ENCODE measurements at regions not wholly inside any gene's neighbourhood (a gene's known extent, or its start where the extent isn't known, plus 50 kb on each side); places are given as distances from the start of the nearest gene placed in this dataset.

DNA sequence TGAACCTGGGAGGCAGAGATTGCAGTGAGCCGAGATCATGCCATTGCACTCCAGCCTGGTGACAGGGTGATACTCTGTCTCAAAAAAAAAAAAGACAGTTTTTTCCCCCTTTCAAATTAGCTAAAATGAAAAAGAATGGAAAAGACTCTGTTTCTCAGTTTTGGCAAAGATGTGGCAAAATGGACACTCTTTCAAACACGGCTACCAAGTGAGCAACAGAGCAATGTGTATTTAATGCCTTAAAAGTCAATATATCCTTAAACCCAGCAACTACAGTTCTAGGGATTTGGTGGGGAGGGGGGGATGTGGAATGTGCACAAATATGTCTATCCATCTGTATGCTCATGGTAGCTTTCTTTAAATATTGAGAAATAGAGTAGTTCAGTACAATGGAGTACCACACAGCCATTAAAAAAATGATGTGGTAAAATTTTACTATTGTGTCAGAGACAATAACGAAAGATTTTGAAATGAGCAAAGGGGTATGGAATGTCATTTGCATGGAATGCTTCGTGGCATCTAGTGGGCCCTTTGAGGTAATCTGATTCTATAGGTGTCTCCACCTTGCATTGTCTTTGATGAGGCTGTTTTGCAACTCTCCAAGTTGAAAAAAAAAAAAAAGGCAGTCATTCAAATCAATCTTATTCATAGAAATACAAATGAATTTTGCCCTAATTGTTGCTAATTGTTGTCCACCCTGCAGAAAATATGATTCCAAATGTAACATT lies 108.1 kb downstream of the AXIN2 start:
- TF ChIP-seq, protein P1, sequence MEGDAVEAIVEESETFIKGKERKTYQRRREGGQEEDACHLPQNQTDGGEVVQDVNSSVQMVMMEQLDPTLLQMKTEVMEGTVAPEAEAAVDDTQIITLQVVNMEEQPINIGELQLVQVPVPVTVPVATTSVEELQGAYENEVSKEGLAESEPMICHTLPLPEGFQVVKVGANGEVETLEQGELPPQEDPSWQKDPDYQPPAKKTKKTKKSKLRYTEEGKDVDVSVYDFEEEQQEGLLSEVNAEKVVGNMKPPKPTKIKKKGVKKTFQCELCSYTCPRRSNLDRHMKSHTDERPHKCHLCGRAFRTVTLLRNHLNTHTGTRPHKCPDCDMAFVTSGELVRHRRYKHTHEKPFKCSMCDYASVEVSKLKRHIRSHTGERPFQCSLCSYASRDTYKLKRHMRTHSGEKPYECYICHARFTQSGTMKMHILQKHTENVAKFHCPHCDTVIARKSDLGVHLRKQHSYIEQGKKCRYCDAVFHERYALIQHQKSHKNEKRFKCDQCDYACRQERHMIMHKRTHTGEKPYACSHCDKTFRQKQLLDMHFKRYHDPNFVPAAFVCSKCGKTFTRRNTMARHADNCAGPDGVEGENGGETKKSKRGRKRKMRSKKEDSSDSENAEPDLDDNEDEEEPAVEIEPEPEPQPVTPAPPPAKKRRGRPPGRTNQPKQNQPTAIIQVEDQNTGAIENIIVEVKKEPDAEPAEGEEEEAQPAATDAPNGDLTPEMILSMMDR (conservative IDR thresholded peaks at IDR 0.05 in 1 of 2, IDR thresholded peaks at IDR 0.05 in 1 of 2; ENCODE audit: low read depth in 1 of 2, low read length in 2 of 2) = no peak
- TF ChIP-seq EZH2 (IDR thresholded peaks at IDR 0.05; ENCODE audit: low read length, missing control alignments) = no peak

Data from fibroblast of lung (primary cell).